GM12892 (cell line): ENCODE measurements at regions not wholly inside any gene's neighbourhood (a gene's known extent, or its start where the extent isn't known, plus 50 kb on each side); places are given as distances from the start of the nearest gene placed in this dataset.

Experiments
- DNase-seq: peaks from one replicate; pipeline ENCODE4 v3.0.0; 2011; ENCODE audit not compliant: insufficient read length
- FAIRE-seq: peaks from 2 replicates; lab custom pipeline; 2011; peaks lifted over from hg19 to GRCh38; lab: Jason Lieb, UNC
- POLR2A ChIP-seq: IDR thresholded peaks from 2 replicates; pipeline ENCODE4 v1.6.1; 2011; ENCODE audit warnings: low read depth, low read length, control low read depth
- POLR2AphosphoS5 ChIP-seq: IDR thresholded peaks from 2 replicates; pipeline ENCODE4 v1.6.1; 2011; ENCODE audit warnings: low read depth, low read length, control low read depth
- TAF1 ChIP-seq: IDR thresholded peaks from 2 replicates; pipeline ENCODE4 v1.6.1; 2011; ENCODE audit warnings: low read depth, mild to moderate bottlenecking, control low read depth, low read length, borderline replicate concordance

- DNase-seq: no peak
- FAIRE-seq: no peak
- no peak for TF ChIP-seq TAF1
- TF ChIP-seq POLR2AphosphoS5: no peak
- TF ChIP-seq POLR2A: no peak
Observed at GRCh38 chr10:130983749-130984148, 327.8 kb downstream of the TCERG1L start.

DNA sequence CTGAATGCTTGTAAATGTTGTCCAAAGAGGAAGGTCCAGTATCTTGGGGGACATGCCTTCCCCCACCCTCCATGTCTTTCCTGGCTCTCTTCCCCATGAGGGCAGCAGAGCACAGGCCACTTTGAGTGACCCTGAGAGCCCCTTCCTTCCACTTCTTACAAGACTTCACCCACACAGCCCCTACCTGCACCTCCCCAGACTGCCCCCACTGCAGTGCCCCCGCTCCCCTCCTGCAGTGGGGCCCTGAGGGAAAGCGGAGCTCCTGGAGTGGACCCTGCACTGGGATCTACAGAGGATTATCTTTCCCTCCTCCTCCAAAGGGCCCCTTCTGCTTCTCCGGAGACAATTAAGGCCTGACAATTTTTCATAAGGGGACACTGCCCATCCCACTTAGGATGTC lies 326.8 kb downstream of the TCERG1L start:
- DNase-seq (no peak), FAIRE-seq (no peak)
- TF ChIP-seq POLR2A: no peak
- TF ChIP-seq POLR2AphosphoS5: no peak
- no peak for TF ChIP-seq TAF1

- no peak for FAIRE-seq
- DNase-seq: no peak
- TF ChIP-seq TAF1 (no peak), POLR2A (no peak), POLR2AphosphoS5 (no peak)
Observed at GRCh38 chr10:130985158-130985753, 326.3 kb downstream of the TCERG1L start.

DNA sequence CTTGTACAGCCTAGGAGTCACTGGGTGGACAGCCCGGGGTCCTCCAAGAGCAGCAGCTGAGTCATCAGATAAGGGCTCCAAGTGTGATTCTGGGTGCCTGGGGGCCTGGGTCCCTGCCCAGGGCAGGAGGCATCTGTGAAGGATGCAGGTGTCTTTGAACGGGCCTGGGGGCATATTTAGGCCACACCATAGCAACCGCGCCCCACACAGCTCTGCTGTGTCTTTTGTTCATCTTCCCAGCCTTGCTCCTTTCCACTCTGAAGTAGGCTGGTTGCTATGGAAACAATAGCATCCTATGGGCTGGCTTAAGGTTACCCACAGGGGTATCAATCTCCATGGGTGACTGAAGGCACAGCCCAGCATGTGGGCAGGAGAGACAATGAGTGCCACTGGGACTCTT lies 324.7 kb downstream of the TCERG1L start:
- no peak for TF ChIP-seq POLR2A
- TF ChIP-seq TAF1: no peak
- TF ChIP-seq POLR2AphosphoS5: no peak
- FAIRE-seq: no peak
- DNase-seq: no peak

DNA sequence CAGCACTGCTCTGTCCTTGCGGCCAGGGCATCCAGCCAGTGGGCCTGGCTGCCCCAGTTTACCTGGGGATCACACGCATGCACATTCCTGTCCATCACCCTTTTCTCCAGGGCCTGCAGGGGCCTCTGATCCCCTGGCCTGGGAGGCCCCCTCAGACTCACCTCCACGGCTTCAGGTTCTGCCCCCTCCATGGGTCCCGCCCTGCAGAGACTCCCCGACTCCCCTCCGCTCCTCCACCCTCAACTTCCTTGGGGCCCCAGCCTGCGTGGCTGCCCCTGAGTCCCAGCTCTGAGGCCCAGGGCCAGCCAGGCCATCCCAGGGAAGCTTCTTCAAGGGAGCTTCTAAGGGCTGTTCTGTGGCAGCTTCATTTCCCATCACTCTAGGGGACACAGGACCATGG lies 324.1 kb downstream of the TCERG1L start:
- no peak for FAIRE-seq
- TF ChIP-seq POLR2A (no peak), POLR2AphosphoS5 (no peak), TAF1 (no peak)
- no peak for DNase-seq

- FAIRE-seq (no peak), DNase-seq (no peak)
- no peak for TF ChIP-seq POLR2AphosphoS5
- no peak for TF ChIP-seq POLR2A
Observed at GRCh38 chr10:130989670-130990232, 321.8 kb downstream of the TCERG1L start.

DNA sequence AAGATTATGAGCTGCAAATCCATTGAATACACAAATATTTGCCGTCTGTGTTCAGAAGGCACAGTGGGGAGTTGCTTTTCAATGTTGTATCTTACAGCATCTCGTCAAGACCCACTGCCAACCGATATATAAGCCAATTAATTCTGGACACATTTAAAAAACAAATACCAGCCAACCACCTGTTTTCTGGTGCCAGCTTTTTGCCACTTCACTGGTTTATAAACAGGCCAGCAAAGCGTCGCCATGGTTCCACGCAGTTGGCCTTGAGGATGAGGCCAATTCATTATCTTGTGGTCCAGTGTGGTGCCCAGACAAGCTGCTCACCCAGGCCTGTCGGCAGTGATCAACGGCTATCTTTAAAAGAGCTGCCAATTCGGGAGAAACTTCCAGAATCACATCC lies 321.0 kb downstream of the TCERG1L start:
- DNase-seq (no peak), FAIRE-seq (no peak)
- TF ChIP-seq POLR2A (no peak), POLR2AphosphoS5 (no peak), TAF1 (no peak)

DNA sequence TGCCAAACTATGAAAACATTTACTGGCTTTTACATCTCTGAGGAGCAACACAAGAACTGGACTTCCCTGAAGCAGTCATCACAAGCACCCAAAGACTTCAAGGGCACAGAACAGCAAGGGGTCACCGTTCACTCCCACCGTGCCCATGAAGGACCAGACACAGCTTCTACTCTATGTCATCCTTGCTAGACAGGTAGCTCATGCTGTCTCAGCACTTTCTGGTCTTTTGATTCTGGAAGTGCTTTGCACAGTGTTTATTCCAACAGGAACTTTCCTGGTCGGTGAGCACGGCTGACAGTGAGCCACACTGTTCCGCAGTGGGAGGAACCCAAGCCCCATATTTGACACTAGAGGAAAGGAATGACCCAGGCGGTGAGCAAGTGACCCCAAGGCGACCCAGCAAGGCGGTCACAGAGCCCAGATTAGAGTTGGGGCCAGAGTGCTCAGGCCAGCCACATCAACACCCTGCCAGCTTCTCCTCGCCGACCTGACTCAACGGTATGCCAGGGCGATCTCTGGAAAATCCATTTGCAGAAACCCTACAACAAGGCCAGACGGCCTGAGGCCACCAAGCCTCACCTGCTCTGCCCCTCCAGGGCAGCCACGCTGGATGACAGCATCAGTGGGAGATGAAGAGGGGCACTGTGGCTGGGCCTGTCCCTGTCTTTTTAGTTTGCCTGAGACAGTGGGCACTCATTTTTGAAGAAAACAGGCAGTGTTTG lies 318.6 kb downstream of the TCERG1L start:
- FAIRE-seq (no peak), DNase-seq (no peak)
- TF ChIP-seq TAF1 (no peak), POLR2AphosphoS5 (no peak), POLR2A (no peak)

DNA sequence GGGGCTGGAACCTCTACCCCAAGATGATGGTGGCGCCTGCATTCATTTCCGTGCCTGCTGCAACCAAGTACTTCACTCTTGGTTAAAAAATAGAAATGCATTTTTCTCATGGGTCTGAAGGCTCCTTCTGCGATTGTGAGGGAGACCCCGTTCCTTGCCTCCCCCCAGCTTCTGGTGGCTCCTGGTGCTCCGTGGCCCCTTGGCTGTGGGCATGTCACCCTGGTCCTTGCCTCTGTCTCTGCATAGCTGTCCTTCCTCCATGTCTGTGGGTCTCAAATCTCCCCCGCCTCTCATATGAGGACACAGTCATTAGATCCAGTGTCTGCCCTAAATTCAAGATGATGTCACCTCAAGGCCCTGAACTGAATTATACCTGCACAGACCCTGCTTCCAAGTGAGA lies 317.9 kb downstream of the TCERG1L start:
- FAIRE-seq (no peak), DNase-seq (no peak)
- TF ChIP-seq POLR2A (no peak), POLR2AphosphoS5 (no peak), TAF1 (no peak)

- FAIRE-seq (no peak), DNase-seq (no peak)
- TF ChIP-seq POLR2AphosphoS5 (no peak), POLR2A (no peak), TAF1 (no peak)
Observed at GRCh38 chr10:130994191-130994590, 317.3 kb downstream of the TCERG1L start.

DNA sequence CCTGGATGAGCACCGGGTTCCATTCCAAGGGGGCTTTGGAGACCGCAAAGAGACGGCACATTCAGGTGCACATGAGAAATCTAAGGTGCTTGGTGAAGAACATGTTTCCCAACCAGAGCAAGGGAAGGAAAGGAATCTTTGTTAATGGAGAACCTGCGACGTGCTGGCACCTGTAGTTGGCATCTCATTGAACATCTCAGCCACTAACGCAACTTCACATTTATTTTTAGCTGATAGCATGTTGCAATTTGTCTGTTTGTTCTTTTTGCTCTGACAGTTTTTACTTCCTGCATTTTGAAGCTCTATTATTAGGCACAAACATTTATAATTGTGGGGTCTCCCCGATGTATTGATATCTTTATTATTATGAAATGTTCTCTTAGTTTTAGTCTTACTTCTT lies 316.7 kb downstream of the TCERG1L start:
- DNase-seq: no peak
- TF ChIP-seq POLR2A (no peak), TAF1 (no peak)
- FAIRE-seq: no peak
